OCI-M1 (cell line): ENCODE measurements at regions not wholly inside any gene's neighbourhood (a gene's known extent, or its start where the extent isn't known, plus 50 kb on each side); places are given as distances from the start of the nearest gene placed in this dataset.
A peak's percentile ranks its signal among the peaks of the same experiment; 100 is the strongest.

Experiments
- DNase-seq: peaks from one replicate; lab custom pipeline; 2025; lab: John Stamatoyannopoulos, UW

DNA sequence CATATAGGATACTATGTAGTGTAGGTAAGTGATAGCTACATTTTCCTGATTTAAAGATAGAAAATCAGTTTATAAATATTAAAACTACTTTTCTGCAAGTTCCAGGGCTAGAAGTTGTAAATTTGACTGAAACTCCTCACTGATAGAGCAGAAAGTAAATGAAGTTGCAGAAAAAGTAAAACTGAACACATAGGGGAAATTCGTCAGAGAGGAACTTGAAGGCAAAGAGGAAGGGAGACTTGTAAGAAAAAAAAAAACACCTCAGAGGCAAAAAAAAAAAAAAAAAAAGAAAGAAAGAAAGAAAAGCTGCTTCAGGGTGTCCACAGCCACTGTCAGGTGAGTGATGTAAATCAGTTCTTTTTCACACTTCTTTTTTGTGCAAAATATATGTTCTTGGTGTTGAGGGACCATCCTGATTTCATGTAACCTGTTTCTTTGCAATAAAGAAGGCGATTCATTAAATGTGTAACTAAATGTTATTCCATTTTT lies 336.2 kb upstream of the ZNF462 start:
- DNase-seq = no peak

DNA sequence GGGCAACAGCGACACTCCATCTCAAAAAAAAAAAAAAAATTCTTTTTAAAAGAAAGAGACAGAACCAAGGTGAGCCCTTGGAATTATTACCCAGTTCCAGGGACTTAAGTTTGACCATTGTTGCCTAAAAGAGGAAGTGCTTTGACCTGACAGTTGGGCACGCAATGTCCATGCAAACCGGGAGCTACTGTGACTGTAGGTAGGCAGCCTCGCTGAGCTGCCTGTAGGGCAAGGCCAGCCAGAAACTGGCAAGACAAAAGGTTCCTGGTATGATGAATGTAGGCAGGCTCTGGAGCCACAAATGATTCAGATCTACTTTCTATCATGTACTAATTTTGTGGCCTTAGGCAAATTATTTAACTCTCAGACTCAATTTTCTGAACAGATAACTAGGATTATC lies 334.8 kb upstream of the ZNF462 start:
- no peak for DNase-seq

DNA sequence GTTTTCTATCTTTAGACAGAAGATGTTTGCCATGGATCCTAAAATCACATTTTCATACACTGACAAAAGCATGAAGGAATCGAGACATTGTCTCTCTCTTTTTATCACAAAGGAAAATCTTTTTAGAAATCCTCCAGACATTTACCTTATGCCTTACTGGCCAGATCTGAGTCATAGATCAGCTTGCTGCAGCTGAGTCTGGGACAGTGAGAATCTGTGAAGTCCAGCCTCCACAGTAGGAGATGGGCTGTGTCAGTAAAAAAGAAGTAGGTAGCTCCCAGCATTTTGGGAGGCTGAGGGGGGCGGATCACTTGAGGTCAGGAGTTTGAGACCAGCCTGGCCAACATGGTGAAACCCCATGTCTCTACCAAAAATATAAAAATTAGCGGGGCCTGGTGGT lies 333.4 kb upstream of the ZNF462 start:
- DNase-seq = no peak

- DNase-seq = no peak
Measured at GRCh38 chr9:106531491-106531890, 331.5 kb upstream of the ZNF462 start.

DNA sequence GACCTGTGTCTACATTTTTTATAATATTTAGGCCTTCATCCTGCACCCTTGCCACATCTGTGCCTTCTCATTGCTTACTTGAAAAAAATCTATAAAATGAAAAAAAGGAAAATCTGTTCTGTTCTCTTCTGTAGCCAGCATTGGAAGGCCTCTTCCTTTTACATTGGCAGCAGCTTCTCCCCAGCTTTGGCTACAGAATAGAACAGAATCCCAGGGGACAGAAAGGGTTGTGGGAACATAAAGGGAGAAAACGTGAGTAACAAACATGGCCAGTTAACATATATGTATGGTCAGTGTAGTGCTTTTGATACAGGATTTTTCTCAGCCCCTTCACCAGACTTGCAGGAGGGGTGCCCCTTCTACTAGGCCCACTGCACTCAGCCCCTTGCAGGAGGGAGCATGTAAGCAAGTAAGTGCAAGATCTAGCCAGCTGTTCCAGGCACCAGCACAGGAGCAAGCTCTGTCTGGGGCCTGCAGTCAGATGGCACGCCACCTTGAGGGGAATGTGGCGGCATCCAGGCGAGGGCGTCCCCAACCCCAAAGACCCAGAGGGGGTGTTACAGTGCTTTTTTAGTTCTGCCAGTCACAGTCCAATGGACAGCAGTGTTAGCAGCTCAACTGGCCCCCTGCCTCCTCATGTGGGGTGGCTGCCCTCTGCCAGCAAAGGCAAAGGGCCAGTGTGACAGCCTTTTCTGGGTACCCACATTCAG lies 330.5 kb upstream of the ZNF462 start:
- no peak for DNase-seq

DNA sequence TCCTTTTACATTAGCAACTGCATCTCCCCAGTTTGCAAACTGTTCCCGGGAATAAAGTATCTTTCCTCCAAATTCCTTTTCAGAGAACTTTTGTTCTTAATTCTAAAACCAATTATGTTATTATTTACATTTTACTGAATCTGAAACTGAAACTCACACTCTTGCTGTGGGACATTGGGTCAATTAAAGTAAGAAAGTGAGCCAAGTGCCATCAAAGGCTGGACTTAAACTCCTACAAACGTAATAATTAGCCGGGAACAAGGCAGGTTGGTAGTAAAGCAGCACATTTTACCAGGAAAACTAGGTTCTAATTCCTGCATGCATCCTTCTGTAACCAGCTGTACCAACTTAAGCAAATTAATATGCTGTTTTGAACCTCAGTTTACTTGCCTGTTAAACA lies 328.2 kb upstream of the ZNF462 start:
- DNase-seq = no peak

DNA sequence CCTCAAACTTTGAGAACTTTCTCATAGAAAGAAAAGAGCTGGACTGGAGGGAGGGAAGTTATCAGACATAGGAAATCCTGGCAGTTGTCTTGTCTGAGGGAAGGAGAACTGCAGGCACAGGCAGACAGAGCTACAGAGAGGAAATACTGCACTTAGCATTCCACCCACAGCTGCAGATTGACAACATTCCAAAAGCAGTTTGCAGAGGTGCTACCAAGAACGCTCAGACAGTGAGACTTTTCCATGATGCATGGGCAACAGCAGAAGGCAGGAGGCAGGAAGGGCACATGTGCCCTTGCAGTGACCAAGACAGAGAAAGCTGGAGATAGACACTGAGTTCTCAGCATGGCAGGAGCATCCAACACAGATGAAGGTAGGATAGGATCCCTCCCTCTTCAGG lies 327.5 kb upstream of the ZNF462 start:
- no peak for DNase-seq

DNA sequence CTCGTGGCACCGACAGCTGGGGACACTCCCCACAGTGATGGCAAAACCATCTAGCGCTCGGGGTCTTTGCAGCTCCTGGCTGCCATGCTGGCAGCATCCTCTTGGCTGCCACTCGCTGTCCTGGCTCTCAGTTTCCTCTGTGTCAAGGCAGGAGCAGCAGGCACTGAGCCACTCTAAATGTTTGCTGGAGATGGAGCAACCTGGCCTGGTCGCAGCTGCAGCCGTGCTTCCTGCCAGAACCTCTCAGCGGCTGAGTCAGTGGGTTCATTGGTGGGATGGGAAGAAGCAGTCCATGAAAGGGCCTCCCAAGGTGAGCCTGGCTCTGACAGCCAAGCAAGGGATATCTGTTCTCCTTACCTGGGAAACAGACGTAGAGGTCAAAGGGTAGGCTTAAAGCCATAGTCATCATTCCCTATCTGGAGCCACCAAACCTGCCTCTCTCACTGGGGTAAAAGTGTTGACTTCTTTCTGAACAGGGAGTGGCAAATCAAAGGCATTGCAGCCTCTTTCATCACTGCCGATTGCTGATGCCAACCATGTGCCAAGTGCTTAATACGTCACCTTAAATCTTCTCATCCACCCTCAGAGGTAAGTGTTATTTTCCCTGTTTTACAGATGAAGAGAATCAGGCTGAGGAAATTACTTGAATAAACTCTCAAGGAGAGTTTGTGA lies 304.8 kb upstream of the ZNF462 start:
- no peak for DNase-seq

- DNase-seq = peak; percentile 8
Measured at GRCh38 chr9:106560540-106560939, 302.4 kb upstream of the ZNF462 start.

DNA sequence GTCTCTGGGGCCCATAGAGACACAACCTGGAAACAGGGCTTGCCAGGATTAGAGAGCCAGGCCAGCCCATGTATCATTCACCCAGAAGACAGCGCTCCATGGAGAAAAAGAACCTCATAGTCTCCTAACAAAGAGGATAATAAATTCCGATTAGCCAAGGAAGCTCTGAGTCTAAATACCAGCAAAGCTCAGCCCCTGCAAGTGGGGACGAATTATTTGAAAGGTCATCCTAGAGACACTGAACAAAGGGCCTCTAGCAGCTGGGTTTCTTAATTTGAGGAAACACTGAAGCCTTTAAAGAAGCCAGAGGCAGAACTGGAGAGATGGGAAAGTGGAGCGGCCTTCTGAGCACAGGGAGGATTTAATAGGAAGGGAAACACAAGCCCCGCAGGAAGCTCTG lies 287.1 kb upstream of the ZNF462 start:
- DNase-seq = no peak

GRCh38 chr9:106576232-106576760 lies 286.7 kb upstream of the ZNF462 start:
- DNase-seq = no peak

GRCh38 chr9:106577121-106577520 lies 285.8 kb upstream of the ZNF462 start:
- DNase-seq = no peak

GRCh38 chr9:106580546-106580945 lies 282.4 kb upstream of the ZNF462 start:
- DNase-seq = no peak

DNA sequence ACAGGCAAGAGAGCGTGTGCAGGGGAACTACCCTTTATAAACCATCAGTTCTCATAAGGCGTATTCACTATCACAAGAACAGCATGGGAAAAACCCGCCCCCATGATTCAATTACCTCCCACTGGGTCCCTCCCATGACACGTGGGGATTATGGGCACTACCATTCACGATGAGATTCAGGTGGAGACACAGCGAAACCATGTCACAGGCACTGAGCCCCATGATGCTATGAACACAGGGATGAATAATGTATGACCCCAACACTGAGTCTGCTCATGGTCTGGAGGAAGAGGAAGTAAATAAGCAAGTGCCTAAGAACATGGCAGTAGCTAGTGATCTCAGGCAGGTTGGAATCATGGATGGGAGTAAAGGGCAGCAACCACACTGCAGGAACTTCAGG lies 281.0 kb upstream of the ZNF462 start:
- no peak for DNase-seq

- no peak for DNase-seq
Measured at GRCh38 chr9:106583751-106584150, 279.2 kb upstream of the ZNF462 start.

- no peak for DNase-seq
Measured at GRCh38 chr9:106587042-106587441, 275.9 kb upstream of the ZNF462 start.

DNA sequence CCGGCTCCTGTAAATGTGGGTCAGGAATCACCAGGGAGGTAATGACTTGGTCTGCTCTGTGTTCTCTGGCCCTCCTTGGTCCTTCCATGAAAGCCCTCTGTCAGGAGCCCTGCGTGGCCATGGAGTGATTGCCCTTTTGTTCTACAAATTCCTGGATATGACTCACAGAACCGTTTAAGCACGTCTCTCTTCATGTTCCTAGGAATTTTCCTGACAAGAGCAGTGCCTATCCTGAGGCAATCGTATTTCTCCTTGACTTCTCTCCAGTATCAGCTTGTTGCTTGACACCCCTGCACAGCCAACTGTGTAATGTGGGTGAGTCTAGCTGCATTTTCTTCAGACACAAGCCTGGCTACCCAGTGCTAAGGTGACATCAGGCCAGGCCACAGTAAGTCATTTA lies 274.3 kb upstream of the ZNF462 start:
- DNase-seq = no peak

- DNase-seq = no peak
Measured at GRCh38 chr9:106590759-106591505, 272.0 kb upstream of the ZNF462 start.

GRCh38 chr9:106593201-106593600 lies 269.8 kb upstream of the ZNF462 start:
- no peak for DNase-seq

DNA sequence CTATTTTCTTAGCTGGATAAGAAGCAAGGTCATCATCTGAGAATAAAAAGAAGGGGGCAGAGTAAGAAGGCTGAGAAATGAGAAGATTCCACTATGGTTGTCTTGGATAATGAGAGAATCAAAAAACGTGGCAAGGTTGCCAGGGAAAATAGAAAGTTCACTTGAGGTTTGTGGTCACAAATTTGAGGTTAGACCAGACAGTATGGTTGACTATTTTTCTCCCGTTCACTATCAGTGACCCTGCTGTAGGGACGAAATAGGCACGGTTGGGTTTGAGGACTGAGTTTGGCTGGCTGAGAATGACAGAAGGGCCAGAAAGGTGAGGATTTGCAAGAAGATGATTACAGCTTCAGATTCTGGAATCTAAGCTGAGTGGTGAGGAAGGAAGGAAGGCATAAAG lies 266.0 kb upstream of the ZNF462 start:
- DNase-seq = peak; percentile 6

DNA sequence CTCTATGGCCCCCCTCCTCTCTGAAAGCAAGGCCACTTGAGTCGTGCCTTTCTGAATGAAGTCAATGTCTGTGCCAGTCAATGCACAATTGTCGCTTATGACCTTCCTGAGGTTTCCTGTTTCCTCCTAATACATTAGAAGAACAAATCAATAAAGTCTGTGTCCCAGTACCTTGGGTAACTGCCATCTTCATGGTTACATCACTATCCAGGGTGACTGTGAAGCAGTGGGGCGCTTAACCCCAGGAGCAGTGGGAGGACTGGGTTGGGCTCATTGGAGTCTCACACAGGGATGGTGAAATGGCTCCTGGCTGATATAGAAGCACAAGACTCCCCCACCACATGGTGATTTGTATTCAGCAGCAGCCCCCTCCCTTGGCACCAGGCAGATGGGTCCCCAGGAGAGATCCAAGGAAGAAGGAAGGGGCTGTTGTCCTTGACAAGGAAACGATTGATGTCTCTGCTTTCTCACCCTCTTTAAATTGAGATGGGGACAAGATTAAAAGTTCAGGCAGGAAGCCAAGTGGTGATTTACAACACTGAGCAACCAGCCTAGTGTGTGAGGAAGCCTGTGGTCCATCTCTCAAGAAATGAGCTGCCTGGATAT lies 261.9 kb upstream of the ZNF462 start:
- no peak for DNase-seq

DNA sequence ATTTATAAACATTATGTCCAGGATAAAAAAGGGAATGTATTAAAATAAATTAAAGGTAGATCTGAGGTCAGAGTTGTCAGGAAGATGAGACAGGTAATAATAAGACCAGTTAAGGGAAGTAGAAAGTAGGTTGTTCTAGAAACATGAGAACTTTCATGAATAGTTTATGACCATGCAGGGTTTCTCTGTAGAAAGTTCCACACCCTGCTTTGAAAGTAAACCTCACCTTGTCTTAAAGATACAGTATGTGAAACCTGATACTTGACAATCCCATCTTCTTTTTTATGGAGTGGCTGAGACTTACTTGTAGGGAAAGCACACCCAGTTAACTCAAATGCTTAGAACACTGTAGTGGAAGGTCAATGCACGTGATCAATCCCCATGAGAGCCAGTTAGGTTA lies 260.6 kb upstream of the ZNF462 start:
- no peak for DNase-seq
